ENCODE measurements at regions not wholly inside any gene's neighbourhood (a gene's known extent, or its start where the extent isn't known, plus 50 kb on each side); places are given as distances from the start of the nearest gene placed in this dataset.

DNA sequence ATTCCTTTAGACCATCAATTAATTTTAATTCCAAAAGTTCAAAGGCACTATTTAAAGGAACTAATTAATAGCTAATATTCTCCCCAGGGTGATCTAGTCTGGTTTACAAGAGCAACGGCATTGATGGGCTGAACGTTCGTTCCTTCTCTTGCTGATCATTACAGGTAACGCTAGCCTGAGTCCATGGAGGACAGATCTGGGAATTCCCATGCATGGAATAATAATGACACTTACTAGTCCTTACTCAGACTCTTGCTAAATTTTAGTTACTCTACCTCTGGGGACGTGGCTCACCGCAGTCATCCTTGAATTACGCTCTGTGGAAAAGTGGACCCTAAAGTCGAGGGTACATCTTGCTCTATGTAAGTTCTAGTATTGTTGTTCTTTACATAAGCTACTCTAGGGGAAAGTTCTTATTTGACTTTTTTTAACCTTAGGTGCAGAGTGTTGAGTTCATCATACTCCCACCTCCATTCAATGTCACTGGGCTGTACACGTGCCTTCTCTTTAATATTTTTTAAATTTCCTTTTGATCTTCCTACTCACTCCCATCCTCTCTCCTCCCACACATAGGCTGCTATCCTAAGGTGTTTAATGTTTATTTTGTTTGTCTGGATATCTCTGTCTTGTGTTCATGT lies 133.9 kb downstream of the ZNF281 start:
- DNase-seq = no peak
- Histone ChIP-seq H3K27me3 (replicated peaks; ENCODE audit: control insufficient read depth, insufficient read depth, low read length) (no peaks in the 10 kb centered on the region), H3K4me3 (ENCODE audit: low read depth, low read length) (no peak overlapping the region), H3K4me1 (peaks cover 41% of the 10 kb centered on the region), H3K9me3 (no peaks in the 10 kb centered on the region), H3K36me3 (ENCODE audit: control insufficient read depth, insufficient read depth, low read length) (no peaks in the 10 kb centered on the region)
- Mint-ChIP-seq H3K4me3 (ENCODE audit: unreplicated experiment) (peak overlapping the region; percentile 64), H3K4me1 (ENCODE audit: low read depth, unreplicated experiment) (peaks cover 26% of the 10 kb centered on the region), H3K27me3 (ENCODE audit: insufficient read depth, unreplicated experiment) (no peaks in the 10 kb centered on the region), H3K9me3 (ENCODE audit: unreplicated experiment) (no peaks in the 10 kb centered on the region), H3K36me3 (ENCODE audit: insufficient read depth, unreplicated experiment) (no peaks in the 10 kb centered on the region), H3K27ac (ENCODE audit: unreplicated experiment) (peak overlapping the region; percentile 21)
- ChIA-PET POLR2A (interaction anchor here (0.6 kb wide), 1 partner anchor 126 kb away, joined by 3 read pairs; no protein-coding TSS in a partner anchor), CTCF (interaction anchor here (0.6 to 1.3 kb wide), 9 partner anchors 20 to 1172 kb away, joined by 3 to 5 read pairs (median 4); no protein-coding TSS in a partner anchor)
- intact Hi-C loops (cut with micrococcal nuclease; ENCODE audit: unreplicated experiment) = loop anchor here (1.0 to 2.0 kb wide), 7 partner anchors 20 to 592 kb away; partner anchors contain the start of gene NR5A2
- no TSS peak for BruUV-seq (replicated peaks)
- TF ChIP-seq CTCF (IDR thresholded peaks at IDR 0.05; ENCODE audit: insufficient read depth in 1 of 2, low read depth in 1 of 2, low read length in 1 of 2, severe bottlenecking in 1 of 2, unreplicated experiment in 1 of 2) = no peak

DNA sequence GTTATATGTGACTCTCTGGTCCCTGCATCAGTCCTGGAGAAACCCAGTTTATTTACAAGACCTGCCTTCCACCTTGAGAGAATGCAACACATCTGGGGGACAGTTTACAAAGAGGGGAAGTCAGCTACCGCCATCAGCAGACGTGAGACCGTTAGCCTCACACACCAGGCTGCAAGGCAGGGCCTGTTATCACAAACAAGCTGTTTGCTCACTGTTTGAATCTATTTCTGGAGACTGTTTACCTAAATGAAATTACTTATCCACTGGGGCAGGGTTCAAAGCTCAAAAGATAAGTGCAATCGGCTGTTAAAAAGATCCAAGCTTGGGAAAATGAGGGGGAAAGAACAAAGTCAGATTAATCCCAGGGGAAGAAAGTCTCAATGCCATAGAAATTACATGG lies 134.4 kb downstream of the ZNF281 start:
- H3K9me3 ChIP-seq = no peaks in the 10 kb centered on the region
- H3K4me1 Mint-ChIP-seq (ENCODE audit: low read depth, unreplicated experiment) = peaks cover 26% of the 10 kb centered on the region
- no peaks in the 10 kb centered on the region for H3K9me3 Mint-ChIP-seq (ENCODE audit: unreplicated experiment)
- peak overlapping the region; percentile 64 for H3K4me3 Mint-ChIP-seq (ENCODE audit: unreplicated experiment)
- H3K36me3 ChIP-seq (ENCODE audit: control insufficient read depth, insufficient read depth, low read length) = no peaks in the 10 kb centered on the region
- DNase-seq = peak; percentile 68 to 72
- ChIA-PET POLR2A (no interaction called here), CTCF (interaction anchor here (0.6 to 1.3 kb wide), 5 partner anchors 21 to 1173 kb away, joined by 3 to 5 read pairs (median 4); no protein-coding TSS in a partner anchor)
- H3K27me3 ChIP-seq (replicated peaks; ENCODE audit: control insufficient read depth, insufficient read depth, low read length) = no peaks in the 10 kb centered on the region
- intact Hi-C loops (cut with micrococcal nuclease; ENCODE audit: unreplicated experiment) = loop anchor here (1.0 to 2.0 kb wide), 5 partner anchors 21 to 591 kb away; partner anchors contain the start of gene NR5A2
- no TSS peak for BruUV-seq (replicated peaks)
- no peak for TF ChIP-seq CTCF (IDR thresholded peaks at IDR 0.05; ENCODE audit: insufficient read depth in 1 of 2, low read depth in 1 of 2, low read length in 1 of 2, severe bottlenecking in 1 of 2, unreplicated experiment in 1 of 2)
- H3K36me3 Mint-ChIP-seq (ENCODE audit: insufficient read depth, unreplicated experiment) = no peaks in the 10 kb centered on the region
- H3K27me3 Mint-ChIP-seq (ENCODE audit: insufficient read depth, unreplicated experiment) = no peaks in the 10 kb centered on the region
- H3K4me1 ChIP-seq = peaks cover 41% of the 10 kb centered on the region
- H3K27ac Mint-ChIP-seq (ENCODE audit: unreplicated experiment) = peak overlapping the region; percentile 21
- no peak overlapping the region for H3K4me3 ChIP-seq (ENCODE audit: low read depth, low read length)

- peaks cover 26% of the 10 kb centered on the region for H3K4me1 Mint-ChIP-seq (ENCODE audit: low read depth, unreplicated experiment)
- Histone ChIP-seq H3K27me3 (replicated peaks; ENCODE audit: control insufficient read depth, insufficient read depth, low read length) (no peaks in the 10 kb centered on the region), H3K9me3 (no peaks in the 10 kb centered on the region), H3K4me1 (peaks cover 41% of the 10 kb centered on the region), H3K4me3 (ENCODE audit: low read depth, low read length) (no peak overlapping the region), H3K36me3 (ENCODE audit: control insufficient read depth, insufficient read depth, low read length) (no peaks in the 10 kb centered on the region)
- POLR2A ChIA-PET = no interaction called here
- TF ChIP-seq CTCF (IDR thresholded peaks at IDR 0.05; ENCODE audit: insufficient read depth in 1 of 2, low read depth in 1 of 2, low read length in 1 of 2, severe bottlenecking in 1 of 2, unreplicated experiment in 1 of 2) = no peak
- H3K27ac Mint-ChIP-seq (ENCODE audit: unreplicated experiment) = no peak overlapping the region
- no peaks in the 10 kb centered on the region for H3K36me3 Mint-ChIP-seq (ENCODE audit: insufficient read depth, unreplicated experiment)
- H3K27me3 Mint-ChIP-seq (ENCODE audit: insufficient read depth, unreplicated experiment) = no peaks in the 10 kb centered on the region
- H3K9me3 Mint-ChIP-seq (ENCODE audit: unreplicated experiment) = no peaks in the 10 kb centered on the region
- DNase-seq = peak; percentile 46 to 66
- H3K4me3 Mint-ChIP-seq (ENCODE audit: unreplicated experiment) = no peak overlapping the region
- CTCF ChIA-PET = no interaction called here
- intact Hi-C loops (cut with micrococcal nuclease; ENCODE audit: unreplicated experiment) = loop anchor here (2.0 kb wide), 1 partner anchor 247 kb away; the partner anchor contains the start of gene NR5A2
- no TSS peak for BruUV-seq (replicated peaks)
Observed at GRCh38 chr1:200274116-200274515, 135.7 kb downstream of the ZNF281 start.
